ENCODE measurements at regions not wholly inside any gene's neighbourhood (a gene's known extent, or its start where the extent isn't known, plus 50 kb on each side); places are given as distances from the start of the nearest gene placed in this dataset.

DNA sequence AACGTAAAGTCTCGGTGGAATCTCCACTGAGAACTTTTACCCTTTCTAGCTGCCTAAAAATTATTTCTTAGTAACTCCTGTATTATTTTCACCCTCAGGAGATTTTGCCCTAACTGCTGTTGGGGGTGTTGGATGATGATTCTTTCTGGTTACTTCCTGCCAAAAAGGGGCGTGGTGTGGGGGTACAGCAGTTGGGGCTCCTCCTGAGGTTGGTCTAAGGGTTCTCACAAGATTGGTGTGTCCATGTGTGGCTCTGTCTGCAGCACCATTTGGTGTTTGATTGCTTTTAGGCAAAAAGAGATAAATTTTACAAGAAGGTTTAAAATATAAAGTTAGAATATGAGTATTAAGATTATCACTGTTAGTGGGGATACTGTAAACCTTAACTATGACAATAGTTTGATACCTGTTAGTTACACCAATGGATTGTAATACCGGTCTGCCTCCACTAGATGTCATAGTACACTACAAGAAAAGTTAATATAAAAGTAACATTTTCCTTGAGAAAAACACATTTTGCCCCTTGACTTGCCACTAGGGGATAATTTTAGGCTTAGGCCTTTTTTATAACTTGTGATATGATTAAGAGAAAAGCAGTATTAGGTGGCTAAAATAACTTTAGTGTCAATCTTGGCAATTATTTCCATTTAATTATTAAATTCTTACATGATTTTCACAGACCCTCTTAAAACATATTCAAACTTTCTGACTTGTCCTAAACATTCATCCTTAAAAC lies 928.7 kb downstream of the IPMK start:
- TF ChIP-seq, protein P1, sequence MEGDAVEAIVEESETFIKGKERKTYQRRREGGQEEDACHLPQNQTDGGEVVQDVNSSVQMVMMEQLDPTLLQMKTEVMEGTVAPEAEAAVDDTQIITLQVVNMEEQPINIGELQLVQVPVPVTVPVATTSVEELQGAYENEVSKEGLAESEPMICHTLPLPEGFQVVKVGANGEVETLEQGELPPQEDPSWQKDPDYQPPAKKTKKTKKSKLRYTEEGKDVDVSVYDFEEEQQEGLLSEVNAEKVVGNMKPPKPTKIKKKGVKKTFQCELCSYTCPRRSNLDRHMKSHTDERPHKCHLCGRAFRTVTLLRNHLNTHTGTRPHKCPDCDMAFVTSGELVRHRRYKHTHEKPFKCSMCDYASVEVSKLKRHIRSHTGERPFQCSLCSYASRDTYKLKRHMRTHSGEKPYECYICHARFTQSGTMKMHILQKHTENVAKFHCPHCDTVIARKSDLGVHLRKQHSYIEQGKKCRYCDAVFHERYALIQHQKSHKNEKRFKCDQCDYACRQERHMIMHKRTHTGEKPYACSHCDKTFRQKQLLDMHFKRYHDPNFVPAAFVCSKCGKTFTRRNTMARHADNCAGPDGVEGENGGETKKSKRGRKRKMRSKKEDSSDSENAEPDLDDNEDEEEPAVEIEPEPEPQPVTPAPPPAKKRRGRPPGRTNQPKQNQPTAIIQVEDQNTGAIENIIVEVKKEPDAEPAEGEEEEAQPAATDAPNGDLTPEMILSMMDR (IDR thresholded peaks at IDR 0.05): peak in 3 of 4 experiments; percentile 19 to 66 (median 50)
- no peak for TF ChIP-seq POLR2AphosphoS5 (IDR thresholded peaks at IDR 0.05)

All from sigmoid colon (tissue), 4 donors.